Stimulated activated CD4-positive, alpha-beta T cell treated with anti-CD3 and anti-CD28 coated beads, TNF-alpha, amount 100 ng/mL, for 1 hour (primary cell): ENCODE measurements at regions not wholly inside any gene's neighbourhood (a gene's known extent, or its start where the extent isn't known, plus 50 kb on each side); places are given as distances from the start of the nearest gene placed in this dataset.

Experiments used
- DNase-seq, 3 donors: peaks; one replicate each; pipeline ENCODE4 v3.0.0-alpha.2; 2020; ENCODE audit warnings: low read depth in 3 of 3, low spot score in 1 of 3

DNA sequence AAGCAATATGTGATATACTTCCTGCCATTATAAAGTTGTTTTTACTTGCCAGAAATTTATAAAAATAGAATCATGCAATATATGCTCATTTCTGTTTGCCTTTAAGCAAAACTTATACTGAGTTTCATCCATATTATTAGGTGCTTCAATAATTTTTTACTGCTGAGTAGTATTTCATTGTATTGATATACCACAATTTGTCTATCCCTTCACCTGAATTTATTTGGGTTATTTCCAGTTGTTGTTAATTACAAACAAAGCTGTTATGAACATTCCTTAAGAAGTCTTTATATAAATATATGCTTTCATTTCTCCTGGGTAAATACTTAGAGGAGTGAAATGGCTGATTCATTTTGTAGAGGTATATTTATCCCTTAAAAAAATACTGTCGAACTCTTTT lies 864.1 kb downstream of the HACE1 start:
- DNase-seq = no peak

DNA sequence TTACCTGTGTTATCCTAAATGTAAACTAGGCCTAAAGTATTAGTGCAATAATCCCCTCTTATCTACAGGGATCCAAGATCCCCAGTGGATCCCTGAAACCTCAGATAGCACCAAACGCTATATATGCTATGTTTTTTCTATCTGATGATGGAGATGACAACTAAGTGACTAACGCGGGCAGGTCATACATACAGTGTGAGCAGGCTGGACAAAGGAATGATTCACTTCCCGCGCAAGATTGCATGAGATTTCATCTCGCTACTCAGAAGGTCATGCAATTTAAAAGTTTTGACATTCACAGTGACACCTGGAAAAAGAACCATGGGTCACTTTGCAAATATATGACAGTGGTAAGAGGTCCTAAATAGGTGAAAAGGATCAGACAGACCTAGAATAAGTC lies 875.9 kb downstream of the HACE1 start:
- no peak for DNase-seq

DNA sequence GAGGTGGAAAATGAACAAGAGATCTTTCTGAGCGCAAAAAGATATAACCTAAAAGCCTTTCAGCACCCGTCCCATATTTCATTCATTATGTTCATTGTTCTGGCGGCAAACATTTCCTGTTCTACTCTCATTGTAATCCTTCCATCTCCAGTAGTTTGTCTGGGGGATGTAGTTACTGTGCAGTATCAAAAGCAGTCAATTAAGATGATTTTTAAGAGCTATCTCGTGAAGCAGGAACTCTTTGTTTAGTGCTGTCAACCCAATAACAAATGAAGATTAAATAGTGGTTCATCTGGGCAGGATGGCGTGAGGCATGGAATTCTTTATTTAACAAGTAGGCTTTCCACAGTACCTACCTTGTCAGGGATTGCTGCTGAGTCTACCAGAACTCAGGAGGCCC lies 876.7 kb downstream of the HACE1 start:
- DNase-seq = no peak

DNA sequence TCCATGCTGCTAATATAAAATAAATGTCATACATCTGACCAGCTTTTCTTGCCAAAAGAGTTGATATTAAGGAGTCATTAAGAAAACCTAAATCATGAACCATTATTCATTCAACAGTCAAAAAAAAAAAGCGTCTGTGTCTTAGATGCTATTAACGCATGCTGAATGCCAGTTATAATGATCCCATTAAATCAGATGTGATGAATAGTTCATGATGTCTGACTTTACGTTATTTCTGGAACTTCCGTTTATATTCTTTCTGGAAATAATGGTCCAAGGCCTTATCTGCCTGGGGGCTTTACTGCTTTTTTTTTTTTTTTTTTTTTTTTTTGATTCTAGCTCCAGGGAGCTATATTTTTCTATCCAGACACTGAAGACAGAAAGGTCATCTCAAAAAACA lies 877.1 kb downstream of the HACE1 start:
- no peak for DNase-seq

DNA sequence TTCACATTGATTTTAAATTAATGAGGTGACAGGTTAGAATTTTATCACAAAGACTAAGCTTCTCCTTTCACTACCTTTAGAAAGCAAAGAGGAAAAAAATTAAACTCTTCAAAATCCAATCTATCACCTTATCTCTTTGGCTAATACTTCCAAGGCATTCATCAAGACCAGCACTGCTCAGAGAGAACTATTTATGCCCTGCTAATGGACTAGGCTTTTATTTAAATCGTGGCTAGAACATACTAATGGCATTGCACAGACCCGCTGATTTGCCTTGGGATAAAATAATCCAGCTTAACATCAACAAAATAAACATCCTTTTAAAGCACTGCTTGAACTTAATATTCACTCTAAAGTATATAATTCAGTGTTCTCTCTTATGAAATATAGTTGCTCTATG lies 880.4 kb downstream of the HACE1 start:
- DNase-seq = no peak

DNA sequence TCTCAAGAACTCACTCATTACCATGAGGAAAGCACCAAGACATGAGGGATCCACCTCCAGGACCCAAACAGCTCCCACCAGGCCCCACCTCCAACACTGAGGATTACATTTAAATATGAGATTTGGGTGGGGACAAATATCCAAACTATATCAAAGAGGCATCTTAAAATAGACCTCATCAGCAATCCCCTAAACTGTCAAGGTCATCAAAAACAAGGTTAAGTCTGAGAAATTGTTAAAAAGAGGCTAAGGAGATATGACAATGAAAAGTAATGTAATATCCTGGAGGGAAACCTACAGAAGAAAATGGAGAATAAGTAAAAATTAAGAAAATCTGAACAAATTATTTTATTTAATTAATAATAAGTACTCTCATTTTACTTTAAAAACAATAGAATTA lies 922.3 kb downstream of the HACE1 start:
- DNase-seq = no peak

DNA sequence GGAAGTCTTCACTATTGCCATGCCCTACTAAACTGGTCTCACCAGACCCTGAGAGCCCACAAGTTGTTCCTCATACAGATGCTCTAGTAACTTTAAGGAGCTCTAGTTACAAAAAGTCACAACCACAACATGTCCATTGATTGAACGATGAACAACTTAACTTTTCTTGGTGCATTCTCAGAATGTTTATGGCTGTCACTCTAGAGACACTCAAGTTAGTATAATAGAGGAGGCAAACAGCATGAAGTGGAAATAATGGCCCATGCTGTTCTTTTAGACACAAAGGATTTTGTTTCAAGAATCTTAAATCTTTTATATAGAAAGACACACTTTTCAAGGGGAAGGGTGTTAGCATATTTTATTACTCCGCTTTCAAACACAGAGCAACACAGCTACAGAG lies 934.4 kb downstream of the HACE1 start:
- DNase-seq = no peak

DNA sequence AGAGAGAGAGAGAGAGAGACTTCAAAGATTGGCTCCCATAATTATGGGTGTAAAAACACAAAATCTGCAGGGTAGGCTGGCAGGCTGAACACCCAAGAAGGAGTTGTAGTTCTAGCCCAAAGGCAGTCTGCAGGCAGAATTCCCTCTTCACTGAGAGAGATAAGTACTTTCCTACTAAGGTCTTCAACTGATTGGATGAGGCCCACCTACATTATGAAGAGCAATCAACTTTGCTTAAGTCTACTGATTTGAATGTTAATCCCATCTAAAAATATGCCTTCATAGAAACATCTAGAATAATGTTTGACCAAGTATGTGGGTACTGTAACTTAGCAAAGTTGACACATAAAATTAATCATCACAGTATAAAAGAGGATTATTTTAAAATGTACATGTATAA lies 949.7 kb downstream of the HACE1 start:
- no peak for DNase-seq

DNA sequence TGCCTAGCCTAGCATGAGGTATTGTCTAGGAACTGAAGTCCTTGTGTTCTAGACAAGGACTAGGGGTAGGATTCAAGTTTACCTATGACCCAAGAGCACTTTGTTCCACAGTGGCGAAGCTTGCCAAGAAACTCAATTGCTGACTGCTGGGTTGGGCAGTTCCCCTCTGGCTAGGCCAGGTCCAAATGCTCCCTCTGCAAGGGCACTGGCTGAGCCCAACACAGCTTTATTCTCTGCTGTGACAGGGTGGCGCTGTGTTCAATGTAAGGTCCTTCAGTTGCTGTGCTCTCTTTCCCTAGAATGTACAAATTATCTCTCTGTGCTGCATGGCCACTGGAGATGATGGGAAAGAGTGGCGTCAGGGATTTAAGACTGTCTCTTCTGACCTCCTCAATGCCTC lies 950.8 kb downstream of the HACE1 start:
- DNase-seq = no peak

DNA sequence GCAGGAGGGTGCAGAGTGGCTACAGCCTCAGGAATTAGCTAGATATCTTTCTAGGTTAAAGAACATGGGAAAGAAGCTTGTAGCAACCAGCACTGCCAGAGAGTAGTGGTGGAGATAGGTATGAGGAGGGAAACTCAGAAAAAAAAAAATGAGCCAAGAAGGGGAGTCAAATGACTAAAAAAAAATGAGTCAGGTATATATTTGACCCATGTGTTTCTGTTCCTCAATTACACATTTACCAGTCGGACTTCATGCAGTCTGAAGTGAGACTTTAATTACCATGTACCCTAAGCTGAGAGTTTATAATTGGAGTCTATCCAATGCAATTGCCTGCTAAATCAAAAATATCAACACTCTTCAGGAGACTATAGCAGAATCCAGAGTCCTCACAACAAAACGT lies 964.6 kb downstream of the HACE1 start:
- DNase-seq = no peak

DNA sequence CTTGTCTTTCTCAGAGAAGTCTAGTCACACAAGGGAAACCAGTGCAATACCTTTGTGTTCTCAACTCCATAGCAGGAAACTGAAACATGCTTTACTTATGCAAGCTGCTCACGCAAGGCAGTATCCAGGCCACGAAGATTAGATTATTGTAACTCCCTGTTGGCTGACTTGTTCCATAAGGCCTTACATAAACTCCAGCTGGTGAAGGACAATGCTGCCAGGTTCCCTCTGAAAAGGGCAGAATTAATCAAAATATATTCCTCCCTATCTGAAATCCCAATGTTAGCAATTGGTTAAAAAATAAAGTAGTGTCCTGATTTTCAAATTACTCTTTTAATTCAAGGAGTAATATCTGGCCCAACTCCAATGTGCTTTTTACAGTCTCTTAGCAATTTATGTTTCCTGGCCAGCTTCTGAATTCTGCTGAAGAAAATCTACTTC lies 966.6 kb downstream of the HACE1 start:
- DNase-seq = no peak

DNA sequence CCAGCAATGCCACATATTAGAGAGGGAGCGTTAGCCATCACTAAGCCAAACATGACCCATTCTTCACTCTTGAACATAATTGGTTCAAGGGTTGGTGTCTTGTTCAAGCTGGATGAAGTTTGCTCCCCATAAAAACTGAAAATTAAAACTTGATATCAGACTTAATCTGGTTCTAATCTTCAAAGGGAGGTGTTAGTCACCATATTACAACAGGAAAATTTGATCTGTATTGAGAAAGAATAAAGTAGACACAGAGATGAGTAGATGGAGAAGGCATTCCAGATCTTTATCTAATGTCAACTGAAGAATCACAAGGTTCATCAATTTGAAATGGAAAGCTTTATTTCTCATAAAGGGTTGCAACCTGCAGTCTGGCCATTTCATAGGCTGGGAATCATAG lies 972.8 kb downstream of the HACE1 start:
- no peak for DNase-seq

DNA sequence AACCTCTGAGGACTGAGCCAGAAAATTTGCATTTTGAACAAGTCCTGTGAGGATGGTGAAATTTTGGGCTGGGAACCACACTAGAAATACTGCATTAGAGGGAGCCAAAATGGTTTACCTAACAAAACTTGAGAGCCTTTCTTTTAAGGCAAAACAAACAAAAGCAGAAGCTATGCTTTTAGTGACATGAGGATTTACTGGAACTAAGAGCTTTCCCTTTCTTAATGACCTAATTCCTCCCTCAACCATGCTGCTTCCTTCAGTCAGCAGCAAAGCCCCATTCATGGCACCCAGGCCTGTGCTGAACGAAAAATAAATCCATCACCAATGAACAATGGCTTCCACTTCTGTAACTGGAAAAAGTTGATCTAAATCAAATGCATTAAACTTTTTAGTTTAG lies 974.3 kb downstream of the HACE1 start:
- no peak for DNase-seq

DNA sequence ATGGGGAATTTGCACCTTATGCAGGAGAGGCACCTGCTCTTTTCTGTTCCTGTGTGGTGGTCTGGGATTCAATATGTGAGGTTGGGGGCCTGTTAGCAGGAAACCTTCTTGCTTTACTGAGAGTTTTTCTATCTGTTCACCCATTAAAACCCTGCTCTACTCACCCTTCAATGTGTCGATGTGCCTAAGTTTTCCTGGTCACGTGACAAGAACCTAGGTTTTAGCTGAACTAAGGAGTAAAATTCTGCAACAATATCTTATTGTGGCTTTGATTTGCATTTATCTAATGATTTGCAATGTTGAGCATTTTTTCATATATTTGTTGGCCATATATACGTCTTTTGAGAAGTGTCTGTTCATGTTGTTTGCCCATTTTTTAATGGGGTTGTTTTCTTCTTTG lies 979.9 kb downstream of the HACE1 start:
- DNase-seq = no peak

DNA sequence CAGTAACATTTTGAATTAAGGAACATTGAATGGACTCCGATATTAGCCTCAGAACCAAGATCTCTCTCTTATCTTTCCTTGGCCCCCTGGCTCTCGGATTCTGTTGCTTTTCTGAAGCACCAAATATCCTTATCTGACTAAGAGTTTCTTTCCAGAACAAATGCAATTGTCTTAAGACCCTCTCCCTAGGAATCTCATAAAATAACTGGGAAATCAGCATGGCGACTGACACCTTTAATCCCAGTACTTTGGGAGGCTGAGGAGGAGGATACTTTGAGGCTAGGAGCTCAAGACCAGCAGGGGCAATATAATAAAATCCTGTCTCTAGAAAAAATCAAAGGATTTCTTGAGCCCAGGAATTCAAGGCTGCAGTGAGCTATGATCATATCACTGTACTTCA lies 984.5 kb downstream of the HACE1 start:
- DNase-seq = no peak

DNA sequence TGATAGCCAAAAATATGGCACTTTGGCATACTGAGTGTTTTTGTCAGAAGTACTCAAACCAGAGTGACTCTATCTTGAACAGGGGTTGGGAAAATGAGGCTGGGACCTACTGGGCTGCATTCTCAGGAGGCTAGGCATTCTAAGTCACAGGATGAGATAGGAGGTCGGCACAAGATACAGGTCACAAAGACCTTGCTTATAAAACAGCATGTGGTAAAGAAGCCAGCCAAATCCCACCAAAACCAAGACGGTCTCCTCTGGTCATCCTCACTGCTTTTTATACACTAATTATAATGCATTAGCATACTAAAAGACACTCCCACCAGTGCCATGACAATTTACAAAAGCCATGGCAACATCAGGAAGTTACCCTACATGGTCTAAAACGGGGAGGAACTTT lies 985.1 kb downstream of the HACE1 start:
- DNase-seq = no peak

DNA sequence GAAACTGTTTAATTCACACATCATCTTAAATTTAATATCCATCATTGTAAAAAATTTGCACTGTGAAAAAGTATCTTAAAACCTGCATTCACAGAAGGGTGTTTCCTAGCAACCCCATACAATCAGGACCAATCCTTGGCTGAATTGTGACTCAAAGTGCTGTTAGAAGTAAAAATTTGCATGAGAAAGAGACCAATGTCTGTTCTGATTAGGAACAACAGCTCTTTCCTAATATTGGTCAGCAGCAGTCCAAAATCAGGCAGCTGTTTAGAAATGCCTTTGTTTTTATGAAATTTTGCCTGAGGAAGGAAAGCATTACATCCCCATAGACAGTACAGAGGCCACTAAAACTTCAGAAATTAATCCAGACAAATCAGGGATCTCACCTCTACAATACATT lies 987.0 kb downstream of the HACE1 start:
- DNase-seq = no peak

DNA sequence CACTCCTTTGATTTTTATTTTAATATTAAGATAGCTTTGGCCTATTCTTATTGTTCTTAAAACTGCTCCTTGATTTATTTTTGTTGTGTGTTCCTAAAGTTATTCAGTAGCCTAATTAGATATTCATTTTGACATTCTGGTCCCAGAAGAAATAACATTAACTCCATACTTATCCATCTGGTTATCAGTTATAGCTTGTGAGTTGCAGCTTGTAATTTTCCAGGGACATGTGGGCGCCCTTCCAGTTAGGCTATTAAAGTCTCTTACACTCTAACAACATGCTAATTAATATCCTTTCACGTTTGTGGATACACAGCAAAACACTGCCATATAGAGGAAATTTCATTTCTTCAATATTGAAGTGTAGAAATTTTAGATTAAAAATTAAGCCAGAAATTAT lies 987.5 kb downstream of the HACE1 start:
- no peak for DNase-seq

DNA sequence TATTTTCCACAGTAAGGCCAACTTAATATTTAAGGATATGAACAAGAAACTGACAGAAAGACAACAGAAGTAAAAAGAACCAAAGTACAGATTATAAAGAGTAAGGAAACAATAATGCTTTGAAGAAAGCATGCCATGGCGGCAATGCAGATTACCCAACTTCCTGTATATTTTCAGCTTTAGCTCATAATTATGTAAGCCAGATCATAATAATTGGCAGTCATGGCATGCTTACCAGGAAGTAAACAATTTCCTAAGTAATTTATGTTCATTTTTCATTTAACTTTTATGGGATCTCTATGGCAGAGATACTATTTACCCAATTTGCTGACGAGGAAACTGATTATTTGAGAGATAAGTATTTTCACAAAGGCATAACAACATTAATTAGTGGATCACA lies 988.7 kb downstream of the HACE1 start:
- no peak for DNase-seq

DNA sequence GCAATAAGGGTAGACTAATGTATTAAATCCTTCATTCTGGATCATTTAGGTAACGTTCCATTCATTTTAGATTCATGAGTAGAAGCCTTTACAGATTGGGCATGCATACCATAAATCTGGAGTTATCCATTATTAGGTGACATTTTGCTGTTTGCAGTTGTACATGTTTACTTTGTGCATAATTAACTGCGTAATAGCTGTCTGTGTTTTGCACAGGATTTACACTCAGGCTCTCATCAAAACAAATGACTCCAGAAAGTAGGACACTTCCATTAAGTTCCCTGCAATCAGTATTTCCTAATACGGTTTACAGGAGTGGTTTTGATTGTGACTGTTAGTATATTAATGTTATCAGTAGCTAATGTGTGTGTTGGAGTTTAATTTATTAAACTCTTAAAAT lies 997.4 kb downstream of the HACE1 start:
- DNase-seq = no peak

DNA sequence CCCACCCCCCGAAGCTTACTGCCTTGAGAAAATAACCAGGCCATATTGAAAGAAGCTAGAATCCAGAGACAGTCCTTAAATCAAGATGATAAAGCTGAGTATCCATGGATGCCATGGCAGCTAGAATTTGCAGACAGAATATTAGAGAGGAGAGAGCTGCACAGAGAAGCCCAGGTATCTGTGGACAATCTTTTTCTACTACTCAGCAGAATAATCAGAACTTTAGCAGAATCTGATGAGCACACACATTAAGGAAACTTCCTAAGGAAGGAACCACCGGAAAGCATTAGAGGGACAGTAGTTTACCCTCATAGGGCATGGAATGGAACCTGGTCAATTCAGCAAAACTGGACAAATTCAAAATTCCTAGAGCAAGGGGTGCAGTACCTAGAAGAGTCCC lies 1001.7 kb downstream of the HACE1 start:
- no peak for DNase-seq

DNA sequence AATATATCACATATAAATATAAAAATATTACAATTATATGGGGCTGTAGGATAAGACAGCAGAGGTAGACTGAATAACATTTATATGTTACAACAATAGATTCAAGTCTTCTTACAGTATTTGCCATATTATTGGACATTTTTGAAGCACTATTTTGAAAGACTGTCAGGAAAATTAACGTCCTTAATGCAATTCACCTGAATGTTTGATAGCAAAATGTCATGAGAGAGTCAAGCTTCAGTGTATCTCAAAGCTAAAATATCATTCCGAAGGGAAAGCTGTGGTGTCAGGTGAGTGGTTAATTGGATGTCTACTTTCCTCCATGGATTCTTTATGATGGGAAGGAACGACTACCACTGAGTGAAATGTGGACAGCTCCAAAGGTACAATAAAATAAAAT lies 1004.0 kb downstream of the HACE1 start:
- DNase-seq = no peak

DNA sequence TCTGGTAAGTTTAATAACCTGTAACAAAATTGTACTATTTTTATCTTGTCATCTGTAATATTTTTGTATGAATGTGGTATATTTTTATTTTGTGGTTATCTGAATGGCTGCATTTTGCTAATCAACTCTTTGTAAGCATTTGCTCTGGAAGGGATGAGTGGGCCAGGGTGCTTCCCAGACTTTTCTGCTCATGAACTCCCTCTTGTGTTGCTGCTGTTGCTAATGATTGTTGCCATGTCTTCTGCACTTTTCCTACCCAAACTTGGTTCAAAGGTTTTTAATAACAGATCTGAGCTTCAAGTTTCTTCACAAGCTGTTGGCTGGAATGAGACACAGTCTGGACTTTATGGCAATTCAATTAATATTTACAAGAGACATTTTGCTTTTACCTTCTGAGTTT lies 1005.7 kb downstream of the HACE1 start:
- DNase-seq = no peak

DNA sequence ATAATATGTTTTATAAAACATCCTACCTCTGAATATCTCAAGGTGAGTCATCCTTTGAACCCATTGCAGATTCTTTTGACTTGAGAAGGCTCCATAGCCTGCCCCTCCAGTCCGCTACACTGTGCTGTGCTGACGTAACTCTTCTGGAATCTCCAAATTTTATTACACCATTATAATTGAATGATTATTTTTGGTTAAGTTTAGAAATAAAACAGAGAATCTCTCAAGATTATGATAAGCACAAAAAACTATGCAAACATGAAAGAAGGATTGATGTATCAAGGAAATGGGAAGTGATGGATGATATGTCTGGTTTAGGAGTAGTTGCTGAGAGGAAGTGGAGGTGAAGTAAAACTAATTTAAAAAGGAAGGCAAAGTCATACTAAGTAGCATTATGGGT lies 1021.3 kb downstream of the HACE1 start:
- no peak for DNase-seq
